Motor neuron (in vitro differentiated cells): ENCODE measurements at regions not wholly inside any gene's neighbourhood (a gene's known extent, or its start where the extent isn't known, plus 50 kb on each side); places are given as distances from the start of the nearest gene placed in this dataset.

ENCODE experiments used
- ATAC-seq, 8 experiments: fragments of 200-7000 bp; cut with Tn5 transposase; replicated peaks in 6 of 8; 2 replicates each; pipeline ENCODE4 v1.8.0; 2021; ENCODE audit warnings: mild to moderate bottlenecking in 8 of 8, moderate library complexity in 8 of 8
- H3K27ac ChIP-seq, 2 donors: fragments of 250-450 bp; sonication (Bioruptor Pico); 2 replicates each; pipeline ENCODE4 v1.9.0; 2021; ENCODE audit warnings: antibody characterized with exemption in 2 of 2, mild to moderate bottlenecking in 2 of 2, moderate library complexity in 1 of 2
- H3K4me1 ChIP-seq, 2 donors: fragments of 250-450 bp; sonication (Bioruptor Pico); replicated peaks in 1 of 2; 2 replicates each; pipeline ENCODE4 v1.6.1; 2021; ENCODE audit warnings: antibody characterized with exemption in 2 of 2, mild to moderate bottlenecking in 2 of 2, moderate library complexity in 1 of 2
- H3K4me3 ChIP-seq, 5 donors: fragments of 250-450 bp; sonication (Bioruptor Pico); 2 replicates each; pipeline ENCODE4 v1.9.0; 2021; ENCODE audit warnings: antibody characterized with exemption in 5 of 5, mild to moderate bottlenecking in 5 of 5, moderate library complexity in 4 of 5
- WGBS, 10 experiments: fragments of 450-650 bp; shearing (Covaris generic); methylation state at CpG; one replicate each; pipeline ENCODE4 v1.0.0; 2022; 5-methylcytosine and 5-hydroxymethylcytosine counted together
- in situ Hi-C, 9 experiments: fragments of 400-800 bp; cut with MboI; loops; one replicate each; pipeline ENCODE4 v1.15.0; 2021; ENCODE audit warnings: low sequenced_read_pairs in 9 of 9, low pct_unique_long_range_greater_than_20kb in 2 of 9; ENCODE audit not compliant: unreplicated experiment in 9 of 9

- H3K4me3 ChIP-seq = no peak overlapping the region
- WGBS, 10 experiments = 83 to 100% (median 94%) methylated on average over 1 to 7 of the region's 11 CpGs; no CpG with 5 or more reads in 6 of the 10 experiments
- in situ Hi-C loops = no loop called here
- no peak for ATAC-seq
- H3K27ac ChIP-seq = no peak overlapping the region
- peaks cover 43 to 67% of the 10 kb centered on the region in 2 donors for H3K4me1 ChIP-seq
Observed at GRCh38 chr17:77380395-77381184, 239.8 kb downstream of the SEC14L1 start.

GRCh38 chr17:77381185-77381700 is 240.5 kb downstream of the SEC14L1 start:
- H3K4me3 ChIP-seq = no peak overlapping the region

DNA sequence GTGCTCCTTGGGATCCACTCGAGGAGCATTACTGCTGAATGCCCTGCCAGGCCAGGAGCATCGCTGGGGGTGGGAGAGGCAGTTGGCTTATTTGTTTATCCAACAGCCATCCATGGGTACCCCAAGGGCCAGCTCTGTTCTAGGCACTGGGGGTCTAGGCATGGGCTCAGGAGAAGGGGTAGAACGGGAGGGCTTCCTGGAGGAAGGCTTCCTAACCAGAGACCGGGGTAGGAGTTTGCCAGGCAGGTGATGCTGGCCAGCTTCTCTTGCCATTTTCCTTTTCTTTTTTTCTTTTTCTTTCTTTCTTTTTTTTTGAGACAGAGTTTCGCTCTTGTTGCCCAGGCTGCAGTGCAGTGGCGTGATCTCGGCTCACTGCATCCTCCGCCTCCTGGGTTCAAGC is 241.0 kb downstream of the SEC14L1 start:
- H3K4me1 ChIP-seq = peaks cover 41 to 67% of the 10 kb centered on the region in 2 donors
- no peak overlapping the region for H3K27ac ChIP-seq
- 80 to 100% (median 100%) methylated on average over 1 to 5 of the region's 8 CpGs; no CpG with 5 or more reads in 3 of the 10 experiments for WGBS, 10 experiments
- ATAC-seq = no peak
- H3K4me3 ChIP-seq = no peak overlapping the region
- in situ Hi-C loops = no loop called here

More at GRCh38 chr17:77381185-77381700, 240.5 kb downstream of the SEC14L1 start:
- WGBS, 10 experiments = 18 to 100% (median 67%) methylated on average over 1 to 3 of the region's 4 CpGs; no CpG with 5 or more reads in 6 of the 10 experiments
- in situ Hi-C loops = no loop called here
- Histone ChIP-seq H3K4me1 (peaks cover 43 to 67% of the 10 kb centered on the region in 2 donors), H3K27ac (no peak overlapping the region)
- no peak for ATAC-seq

- Histone ChIP-seq H3K27ac (peak overlapping the region in 1 of 2 donors; percentile 60), H3K4me3 (no peak overlapping the region), H3K4me1 (peaks cover 34 to 65% of the 10 kb centered on the region in 2 donors)
- 40 to 47% (median 43%) methylated on average over 3 to 6 of the region's 13 CpGs; no CpG with 5 or more reads in 7 of the 10 experiments for WGBS, 10 experiments
- in situ Hi-C loops = no loop called here
- peak; percentile 11 to 61 (median 44) for ATAC-seq
Observed at GRCh38 chr17:77382356-77382911, 241.7 kb downstream of the SEC14L1 start.

- 44 to 100% (median 80%) methylated on average over 1 to 3 of the region's 8 CpGs; no CpG with 5 or more reads in 7 of the 10 experiments for WGBS, 10 experiments
- H3K4me1 ChIP-seq = peaks cover 36 to 65% of the 10 kb centered on the region in 2 donors
- no peak overlapping the region for H3K4me3 ChIP-seq
- ATAC-seq = peak; percentile 14 to 88 (median 46)
- in situ Hi-C loops = no loop called here
- peak overlapping the region in 1 of 2 donors; percentile 60 for H3K27ac ChIP-seq
Observed at GRCh38 chr17:77382966-77383612, 242.3 kb downstream of the SEC14L1 start.

DNA sequence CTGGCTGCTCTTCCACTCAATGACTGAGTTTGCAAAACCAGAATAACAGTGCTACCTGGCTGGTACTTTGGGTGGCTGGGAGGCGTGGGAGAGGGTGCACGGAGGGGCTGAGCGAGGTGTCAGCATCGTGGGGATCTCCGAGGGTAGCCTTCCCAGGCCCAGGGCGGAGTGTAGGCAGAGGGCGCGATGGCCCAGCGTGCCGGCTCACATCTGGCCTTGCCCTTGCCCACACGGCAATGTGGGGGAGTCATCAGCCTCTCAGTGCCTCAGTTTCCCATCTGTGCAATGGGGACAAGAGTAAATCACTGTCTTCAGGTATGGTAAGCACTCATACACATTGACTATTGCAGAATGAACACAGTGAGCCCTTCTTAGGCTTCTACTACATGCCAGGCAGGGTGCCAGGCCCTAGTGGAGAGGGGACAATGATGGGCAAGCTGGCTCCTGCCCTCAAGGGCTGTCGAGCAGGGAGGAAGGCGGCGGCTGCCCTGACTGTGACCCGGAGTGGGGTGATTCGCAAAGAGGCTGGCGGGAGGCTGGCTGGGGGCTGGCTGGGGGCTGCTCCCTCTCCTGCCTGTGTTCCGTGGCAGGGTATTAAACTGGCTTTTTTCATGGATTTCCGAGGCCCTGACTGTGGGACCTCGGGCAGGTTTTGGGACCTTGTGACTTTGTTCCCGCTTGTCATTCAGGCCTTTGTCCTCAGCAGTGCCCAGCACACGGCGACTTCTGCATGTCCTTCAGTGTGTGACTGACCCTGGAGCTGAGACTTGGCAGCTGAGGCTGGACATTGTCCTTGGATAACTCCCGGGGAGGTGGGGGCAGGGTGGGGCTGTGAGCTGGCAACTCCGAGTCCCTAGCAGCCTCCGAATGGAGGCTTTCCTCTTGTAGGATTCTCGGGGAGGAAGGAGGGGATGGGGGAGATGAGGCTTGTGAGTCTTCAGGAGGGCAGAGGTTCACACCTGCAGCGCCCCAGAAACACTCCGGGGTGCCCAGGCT is 243.1 kb downstream of the SEC14L1 start:
- no peak for ATAC-seq
- 57 to 100% (median 93%) methylated on average over 1 to 8 of the region's 29 CpGs; no CpG with 5 or more reads in 5 of the 10 experiments for WGBS, 10 experiments
- in situ Hi-C loops = no loop called here
- H3K4me3 ChIP-seq = no peak overlapping the region
- no peak overlapping the region for H3K27ac ChIP-seq
- H3K4me1 ChIP-seq = peaks cover 44 to 73% of the 10 kb centered on the region in 2 donors

GRCh38 chr17:77385750-77386501 is 245.2 kb downstream of the SEC14L1 start:
- Histone ChIP-seq H3K4me1 (peaks cover 58 to 82% of the 10 kb centered on the region in 2 donors), H3K4me3 (no peak overlapping the region), H3K27ac (peak overlapping the region in 1 of 2 donors; percentile 33)
- ATAC-seq = peak; percentile 1 to 46 (median 18)
- in situ Hi-C loops = no loop called here
- 20 to 100% (median 53%) methylated on average over 1 to 5 of the region's 16 CpGs; no CpG with 5 or more reads in 4 of the 10 experiments for whole genome bisulfite sequencing, 10 experiments

DNA sequence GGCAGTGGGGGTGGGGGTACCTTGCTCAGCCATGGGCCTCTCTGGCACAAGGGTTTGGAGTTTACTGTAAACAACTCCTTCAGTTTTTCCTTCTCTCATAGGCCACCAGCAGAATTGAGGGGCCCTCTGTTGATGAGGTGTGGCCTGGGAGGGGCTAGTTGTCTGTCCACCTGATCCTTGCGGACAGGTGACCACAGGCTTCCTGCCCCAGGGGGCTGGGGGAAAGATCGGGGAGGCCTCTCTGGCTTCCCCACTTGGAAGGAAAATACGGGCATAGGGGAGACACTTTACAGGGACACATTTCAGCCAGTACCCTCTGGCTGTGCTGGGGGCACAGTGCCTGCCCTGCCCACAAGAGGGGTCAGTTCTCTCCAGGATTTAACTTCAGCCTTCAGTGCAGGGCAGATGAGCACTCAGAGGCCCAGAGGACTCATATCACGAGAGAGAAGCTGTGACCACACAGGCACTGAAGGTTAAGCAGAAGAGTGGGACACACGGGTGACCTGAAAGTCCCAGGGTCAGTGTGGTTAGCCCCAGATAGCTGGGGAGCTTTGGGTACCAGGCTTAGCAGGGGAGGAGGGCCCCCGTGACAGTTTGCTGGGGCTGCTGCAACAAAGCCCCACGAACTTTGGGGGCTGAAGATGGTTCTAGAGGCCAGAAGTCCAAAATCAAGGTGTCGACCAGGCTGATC is 245.9 kb downstream of the SEC14L1 start:
- in situ Hi-C loops = no loop called here
- 40 to 100% (median 90%) methylated on average over 1 to 3 of the region's 8 CpGs; no CpG with 5 or more reads in 5 of the 10 experiments for WGBS, 10 experiments
- Histone ChIP-seq H3K4me1 (peaks cover 57 to 82% of the 10 kb centered on the region in 2 donors), H3K27ac (peak overlapping the region in 1 of 2 donors; percentile 33), H3K4me3 (no peak overlapping the region)
- ATAC-seq = no peak

DNA sequence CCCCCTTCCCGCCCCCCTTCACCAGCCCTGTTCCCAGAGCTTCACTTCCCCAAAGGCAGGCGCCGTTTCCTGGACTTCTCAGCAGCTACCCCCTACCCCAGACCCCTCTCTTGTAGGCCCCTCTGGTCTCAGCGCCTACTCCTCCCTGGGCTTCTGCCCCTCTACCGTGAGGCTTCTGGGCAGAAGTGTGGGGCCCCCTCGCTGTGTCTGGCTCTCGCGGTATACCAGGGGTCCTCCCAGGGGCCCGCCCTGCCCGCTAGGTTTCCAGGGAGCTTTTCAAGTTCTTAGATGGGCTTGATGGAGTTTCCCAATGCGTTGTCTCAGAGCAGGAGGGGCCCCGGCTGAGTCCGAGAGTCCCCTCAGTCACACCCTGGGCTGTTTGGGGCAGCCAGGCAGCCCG is 247.1 kb downstream of the SEC14L1 start:
- H3K4me1 ChIP-seq = peaks cover 60 to 82% of the 10 kb centered on the region in 2 donors
- in situ Hi-C loops = no loop called here
- peak overlapping the region in 1 of 2 donors; percentile 56 for H3K27ac ChIP-seq
- H3K4me3 ChIP-seq = no peak overlapping the region
- peak in 3 of 8 experiments; percentile 1 to 10 (median 1) for ATAC-seq
- 60 to 100% methylated on average over 1 of the region's 14 CpGs; no CpG with 5 or more reads in 8 of the 10 experiments for WGBS, 10 experiments

DNA sequence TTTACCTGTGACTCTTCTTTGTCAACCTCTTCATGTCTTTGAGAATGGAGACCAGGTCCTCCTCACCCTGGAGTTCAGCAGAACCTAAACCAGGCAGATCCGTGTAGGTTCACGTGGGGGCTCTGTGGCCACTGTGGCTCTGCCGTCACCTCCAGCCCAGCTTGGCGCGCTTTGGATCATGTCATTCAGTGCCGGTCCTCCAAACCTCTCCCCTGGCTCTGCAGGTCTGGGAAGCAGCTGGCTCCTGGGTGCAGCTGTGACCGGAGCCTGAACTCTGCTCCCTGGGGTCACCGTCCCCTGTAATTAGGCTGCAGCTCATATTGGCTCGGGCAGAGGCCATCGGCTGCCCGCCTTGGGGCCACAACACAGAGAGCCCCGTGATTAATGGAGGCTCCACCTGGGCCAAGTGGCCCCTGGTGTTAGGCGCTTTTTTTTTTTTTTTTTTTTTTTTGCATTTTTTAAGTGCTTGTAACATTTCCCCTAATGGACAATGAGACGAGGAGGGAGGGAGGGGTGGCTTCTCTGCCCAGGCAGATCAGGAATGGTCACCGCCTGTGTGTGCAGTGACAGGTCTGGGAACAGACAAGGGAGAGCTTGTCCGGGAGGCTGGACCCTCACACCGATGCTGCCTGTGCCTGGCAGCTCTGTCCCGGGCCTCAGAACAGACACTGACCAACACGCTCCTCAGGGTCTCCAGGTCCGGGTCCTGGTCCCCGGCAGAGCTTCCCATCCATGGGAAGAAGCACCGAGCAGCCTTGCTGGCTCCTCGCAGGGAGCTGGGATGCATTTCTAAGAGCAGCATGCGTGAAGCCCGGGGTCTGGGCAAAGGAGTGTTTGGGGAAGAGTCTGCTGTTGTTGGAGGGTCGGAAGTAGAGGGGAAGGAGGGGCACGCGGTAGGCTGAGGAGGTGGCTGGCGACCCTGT is 247.9 kb downstream of the SEC14L1 start:
- 0 to 85% (median 19%) methylated on average over 1 to 10 of the region's 29 CpGs; no CpG with 5 or more reads in 5 of the 10 experiments for WGBS, 10 experiments
- in situ Hi-C loops = no loop called here
- Histone ChIP-seq H3K27ac (peak overlapping the region; percentile 69 to 79), H3K4me3 (no peak overlapping the region), H3K4me1 (peaks cover 64 to 82% of the 10 kb centered on the region in 2 donors)
- ATAC-seq = peak in 6 of 8 experiments; percentile 2 to 65 (median 62)
